Posterior cingulate gyrus (tissue), 11 donors: ENCODE measurements at regions not wholly inside any gene's neighbourhood (a gene's known extent, or its start where the extent isn't known, plus 50 kb on each side); places are given as distances from the start of the nearest gene placed in this dataset.

ENCODE experiments used
- DNase-seq, 10 donors: peaks; one replicate each; pipeline versions ENCODE4 v3.0.0 to v3.0.0-alpha.2; 2020 to 2021; ENCODE audit warnings: mixed read lengths in 3 of 10
- intact Hi-C: fragments of 100-400 bp; cut with DNase I; formaldehyde crosslinking; loops from one replicate; pipeline ENCODE4 v1.15.1; 2023

DNA sequence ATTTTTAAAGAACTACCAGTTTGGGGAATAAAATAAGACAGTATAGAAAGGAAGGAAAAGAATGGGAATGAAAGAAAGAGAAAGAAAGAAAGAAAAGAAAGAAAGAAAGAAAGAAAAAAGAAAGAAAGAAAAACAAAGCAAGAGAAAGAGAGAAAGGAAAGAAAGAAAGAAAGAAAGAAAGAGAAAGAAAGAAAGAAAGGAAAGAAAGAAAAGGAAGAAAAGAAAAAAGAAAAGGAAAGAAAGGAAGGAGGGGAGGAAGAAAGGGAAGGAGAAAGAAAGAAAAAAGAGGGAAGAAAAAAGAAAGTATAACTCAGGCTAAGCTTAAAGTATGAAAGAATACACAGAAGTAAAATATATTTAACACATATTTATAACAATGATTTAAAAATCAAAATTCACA, 51.0 kb upstream of the FGF10 start:
- no peak for DNase-seq
- intact Hi-C loops, result no loop called here
